ENCODE measurements at regions not wholly inside any gene's neighbourhood (a gene's known extent, or its start where the extent isn't known, plus 50 kb on each side); places are given as distances from the start of the nearest gene placed in this dataset.

DNA sequence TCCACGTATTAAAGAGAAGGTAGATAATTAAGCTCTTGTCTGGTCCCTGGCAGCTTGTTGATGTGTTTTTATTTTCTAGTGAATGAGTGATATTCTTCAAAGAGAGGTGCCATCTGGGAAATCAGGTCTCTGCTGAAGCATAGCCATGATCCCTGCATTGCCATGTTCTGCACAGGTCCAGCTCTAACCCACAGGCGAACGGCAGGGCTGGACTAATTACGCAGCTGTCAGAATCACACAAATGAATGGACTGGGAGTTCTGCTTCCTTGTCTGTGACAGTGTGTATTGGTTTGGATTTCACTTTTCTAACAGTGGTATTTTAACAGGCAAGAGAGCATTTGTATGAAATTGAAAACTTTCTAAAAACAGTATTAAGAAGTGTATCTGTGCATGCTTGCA, 235.6 kb downstream of the FAT3 start (continued):
- TF ChIP-seq, protein P1, sequence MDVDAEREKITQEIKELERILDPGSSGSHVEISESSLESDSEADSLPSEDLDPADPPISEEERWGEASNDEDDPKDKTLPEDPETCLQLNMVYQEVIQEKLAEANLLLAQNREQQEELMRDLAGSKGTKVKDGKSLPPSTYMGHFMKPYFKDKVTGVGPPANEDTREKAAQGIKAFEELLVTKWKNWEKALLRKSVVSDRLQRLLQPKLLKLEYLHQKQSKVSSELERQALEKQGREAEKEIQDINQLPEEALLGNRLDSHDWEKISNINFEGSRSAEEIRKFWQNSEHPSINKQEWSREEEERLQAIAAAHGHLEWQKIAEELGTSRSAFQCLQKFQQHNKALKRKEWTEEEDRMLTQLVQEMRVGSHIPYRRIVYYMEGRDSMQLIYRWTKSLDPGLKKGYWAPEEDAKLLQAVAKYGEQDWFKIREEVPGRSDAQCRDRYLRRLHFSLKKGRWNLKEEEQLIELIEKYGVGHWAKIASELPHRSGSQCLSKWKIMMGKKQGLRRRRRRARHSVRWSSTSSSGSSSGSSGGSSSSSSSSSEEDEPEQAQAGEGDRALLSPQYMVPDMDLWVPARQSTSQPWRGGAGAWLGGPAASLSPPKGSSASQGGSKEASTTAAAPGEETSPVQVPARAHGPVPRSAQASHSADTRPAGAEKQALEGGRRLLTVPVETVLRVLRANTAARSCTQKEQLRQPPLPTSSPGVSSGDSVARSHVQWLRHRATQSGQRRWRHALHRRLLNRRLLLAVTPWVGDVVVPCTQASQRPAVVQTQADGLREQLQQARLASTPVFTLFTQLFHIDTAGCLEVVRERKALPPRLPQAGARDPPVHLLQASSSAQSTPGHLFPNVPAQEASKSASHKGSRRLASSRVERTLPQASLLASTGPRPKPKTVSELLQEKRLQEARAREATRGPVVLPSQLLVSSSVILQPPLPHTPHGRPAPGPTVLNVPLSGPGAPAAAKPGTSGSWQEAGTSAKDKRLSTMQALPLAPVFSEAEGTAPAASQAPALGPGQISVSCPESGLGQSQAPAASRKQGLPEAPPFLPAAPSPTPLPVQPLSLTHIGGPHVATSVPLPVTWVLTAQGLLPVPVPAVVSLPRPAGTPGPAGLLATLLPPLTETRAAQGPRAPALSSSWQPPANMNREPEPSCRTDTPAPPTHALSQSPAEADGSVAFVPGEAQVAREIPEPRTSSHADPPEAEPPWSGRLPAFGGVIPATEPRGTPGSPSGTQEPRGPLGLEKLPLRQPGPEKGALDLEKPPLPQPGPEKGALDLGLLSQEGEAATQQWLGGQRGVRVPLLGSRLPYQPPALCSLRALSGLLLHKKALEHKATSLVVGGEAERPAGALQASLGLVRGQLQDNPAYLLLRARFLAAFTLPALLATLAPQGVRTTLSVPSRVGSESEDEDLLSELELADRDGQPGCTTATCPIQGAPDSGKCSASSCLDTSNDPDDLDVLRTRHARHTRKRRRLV (CRISPR knock-in tag; IDR thresholded peaks at IDR 0.05) = no peak
- TF ChIP-seq, protein P2, sequence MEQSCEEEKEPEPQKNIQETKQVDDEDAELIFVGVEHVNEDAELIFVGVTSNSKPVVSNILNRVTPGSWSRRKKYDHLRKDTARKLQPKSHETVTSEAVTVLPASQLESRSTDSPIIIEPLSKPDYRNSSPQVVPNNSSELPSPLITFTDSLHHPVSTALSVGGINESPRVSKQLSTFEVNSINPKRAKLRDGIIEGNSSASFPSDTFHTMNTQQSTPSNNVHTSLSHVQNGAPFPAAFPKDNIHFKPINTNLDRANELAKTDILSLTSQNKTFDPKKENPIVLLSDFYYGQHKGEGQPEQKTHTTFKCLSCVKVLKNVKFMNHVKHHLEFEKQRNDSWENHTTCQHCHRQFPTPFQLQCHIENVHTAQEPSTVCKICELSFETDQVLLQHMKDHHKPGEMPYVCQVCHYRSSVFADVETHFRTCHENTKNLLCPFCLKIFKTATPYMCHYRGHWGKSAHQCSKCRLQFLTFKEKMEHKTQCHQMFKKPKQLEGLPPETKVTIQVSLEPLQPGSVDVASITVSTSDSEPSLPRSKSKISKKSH (CRISPR knock-in tag; IDR thresholded peaks at IDR 0.05; ENCODE audit: borderline replicate concordance) = no peak
- no peak for TF ChIP-seq RFXANK (CRISPR knock-in tag; IDR thresholded peaks at IDR 0.05)

DNA sequence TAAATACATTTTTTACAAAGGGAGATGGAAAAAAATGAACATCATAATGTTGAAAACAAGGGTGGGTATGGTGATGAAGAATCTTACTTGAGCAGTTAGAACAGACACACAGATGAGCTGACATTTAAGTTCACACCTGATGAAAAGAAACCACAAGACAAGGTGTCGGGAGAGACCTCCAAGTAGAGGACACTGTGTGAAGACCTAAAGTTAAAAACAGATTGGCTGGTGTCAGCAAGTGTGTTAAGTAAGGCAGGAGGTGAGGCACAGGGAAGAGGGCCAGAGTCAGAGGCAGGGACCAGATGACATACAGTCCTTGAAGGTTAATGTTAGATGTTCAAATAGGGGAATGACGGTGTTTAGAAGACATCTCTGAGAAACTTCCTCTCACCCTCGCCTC, 236.8 kb downstream of the FAT3 start:
- ChIA-PET CTCF (ENCODE audit: low intra/inter-chr PET ratio, low total read pairs) (no interaction called here), POLR2A (no interaction called here)
- in situ Hi-C loops (cut with HindIII; ENCODE audit: extremely low pct_ligation_motif_present, low pct_unique_long_range_greater_than_20kb) (no loop called here), intact Hi-C loops (cut with micrococcal nuclease; ENCODE audit: unreplicated experiment) (no loop called here)
- no TSS peak for BruUV-seq (replicated peaks)
- H3K4me3 ChIP-seq (replicated peaks in 1 of 3; ENCODE audit: insufficient read depth in 1 of 3, low read depth in 2 of 3, low read length in 3 of 3) = no peak overlapping the region
- no peaks in the 10 kb centered on the region for H3K36me3 ChIP-seq (replicated peaks in 1 of 2; ENCODE audit: control insufficient read depth in 1 of 2, insufficient read depth in 2 of 2, low read length in 2 of 2)
- no peak overlapping the region for H3K27ac ChIP-seq (ENCODE audit: extremely low read length, insufficient read depth, low read length)
- no peak overlapping the region for H3K4me2 ChIP-seq (ENCODE audit: low read depth, low read length)
- H3K27me3 ChIP-seq (ENCODE audit: control insufficient read depth in 1 of 2, insufficient read depth in 2 of 2, low read length in 2 of 2) = no peaks in the 10 kb centered on the region
- no peak overlapping the region for H3K9ac ChIP-seq (ENCODE audit: insufficient read depth, low read depth, low read length)
- FAIRE-seq (no peak), ATAC-seq (no peak), DNase-seq (ENCODE audit: low spot score) (no peak)
- no peaks in the 10 kb centered on the region for H4K20me1 ChIP-seq (ENCODE audit: insufficient read depth, low read length)
- no peaks in the 10 kb centered on the region for H3K79me2 ChIP-seq (ENCODE audit: insufficient read depth, low read length)
- H3K9me3 ChIP-seq (ENCODE audit: low read length) = no peaks in the 10 kb centered on the region
- 0% methylated on average over 3 of the region's 3 CpGs for WGBS (ENCODE audit: low lambda C conversion rate)
- no peaks in the 10 kb centered on the region for H3K4me1 ChIP-seq (ENCODE audit: insufficient read depth, low read length)
- no peak overlapping the region for H2AFZ ChIP-seq (ENCODE audit: low read length)
- TF ChIP-seq PPARG (CRISPR knock-in tag; conservative IDR thresholded peaks at IDR 0.05) = no peak
- TF ChIP-seq RAD21 (CRISPR knock-in tag; IDR thresholded peaks at IDR 0.05) = no peak
- no peak for TF ChIP-seq SYNCRIP (IDR thresholded peaks at IDR 0.05; ENCODE audit: insufficient read depth, low read depth, low read length)
- no peak for TF ChIP-seq NFKB2 (CRISPR knock-in tag; IDR thresholded peaks at IDR 0.05; ENCODE audit: borderline replicate concordance)
- TF ChIP-seq TBX3 (IDR thresholded peaks at IDR 0.05; ENCODE audit: borderline replicate concordance) = no peak
- TF ChIP-seq, protein P3, sequence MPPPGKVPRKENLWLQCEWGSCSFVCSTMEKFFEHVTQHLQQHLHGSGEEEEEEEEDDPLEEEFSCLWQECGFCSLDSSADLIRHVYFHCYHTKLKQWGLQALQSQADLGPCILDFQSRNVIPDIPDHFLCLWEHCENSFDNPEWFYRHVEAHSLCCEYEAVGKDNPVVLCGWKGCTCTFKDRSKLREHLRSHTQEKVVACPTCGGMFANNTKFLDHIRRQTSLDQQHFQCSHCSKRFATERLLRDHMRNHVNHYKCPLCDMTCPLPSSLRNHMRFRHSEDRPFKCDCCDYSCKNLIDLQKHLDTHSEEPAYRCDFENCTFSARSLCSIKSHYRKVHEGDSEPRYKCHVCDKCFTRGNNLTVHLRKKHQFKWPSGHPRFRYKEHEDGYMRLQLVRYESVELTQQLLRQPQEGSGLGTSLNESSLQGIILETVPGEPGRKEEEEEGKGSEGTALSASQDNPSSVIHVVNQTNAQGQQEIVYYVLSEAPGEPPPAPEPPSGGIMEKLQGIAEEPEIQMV (CRISPR knock-in tag; IDR thresholded peaks at IDR 0.05; ENCODE audit: low read depth) = no peak
- no peak for TF ChIP-seq MED1 (CRISPR knock-in tag; IDR thresholded peaks at IDR 0.05)
- TF ChIP-seq ZNF562 (CRISPR knock-in tag; IDR thresholded peaks at IDR 0.05; ENCODE audit: borderline replicate concordance) = no peak
- no peak for TF ChIP-seq ZNF143 (CRISPR knock-in tag; IDR thresholded peaks at IDR 0.05)
- TF ChIP-seq NFRKB (IDR thresholded peaks at IDR 0.05) = no peak
